Uterus (tissue), 3 donors: ENCODE measurements at regions not wholly inside any gene's neighbourhood (a gene's known extent, or its start where the extent isn't known, plus 50 kb on each side); places are given as distances from the start of the nearest gene placed in this dataset.

ENCODE experiments used
- DNase-seq, 2 donors: peaks; one replicate each; pipeline ENCODE4 v3.0.0-alpha.2; 2019 to 2020
- H3K27ac ChIP-seq, 2 donors: fragments of 200-600 bp; sonication (generic); 1 replicate in 1 of 2; 2 replicates in 1 of 2; pipeline ENCODE4 v1.5.1; 2016 to 2018
- H3K27me3 ChIP-seq, 2 donors: fragments of 200-600 bp; sonication (generic); one replicate each; pipeline ENCODE4 v1.5.1; 2018 to 2019; ENCODE audit warnings: control low read depth in 1 of 2
- H3K36me3 ChIP-seq, 2 donors: fragments of 200-600 bp; sonication (generic); one replicate each; pipeline ENCODE4 v1.5.1; 2019; ENCODE audit warnings: control low read depth in 1 of 2
- H3K4me1 ChIP-seq, 2 donors: fragments of 200-600 bp; sonication (generic); one replicate each; pipeline ENCODE4 v1.5.1; 2018 to 2019; ENCODE audit warnings: control low read depth in 1 of 2
- H3K4me3 ChIP-seq, 2 donors: fragments of 200-600 bp; sonication (generic); 1 replicate in 1 of 2; 2 replicates in 1 of 2; pipeline ENCODE4 v1.5.1; 2018 to 2019; ENCODE audit warnings: mild to moderate bottlenecking in 1 of 2
- H3K9me3 ChIP-seq, 2 donors: fragments of 200-600 bp; sonication (generic); one replicate each; pipeline ENCODE4 v1.5.1; 2019; ENCODE audit warnings: control low read depth in 1 of 2
- CTCF ChIP-seq, 4 experiments: fragments of 200-600 bp in 2 of 4; fragments of 450-650 bp in 2 of 4; sonication (generic) in 2 of 4; IDR thresholded peaks; one replicate each; pipeline ENCODE4 v1.5.1; 2016 to 2019; ENCODE audit warnings: antibody characterized with exemption in 4 of 4, mild to moderate bottlenecking in 2 of 4, moderate library complexity in 1 of 4
- POLR2A ChIP-seq, 2 donors: fragments of 450-650 bp; IDR thresholded peaks; one replicate each; pipeline ENCODE4 v1.6.1; 2016; ENCODE audit warnings: antibody characterized with exemption in 2 of 2, mild to moderate bottlenecking in 1 of 2, moderate library complexity in 1 of 2
- intact Hi-C: fragments of 100-400 bp; cut with DNase I; formaldehyde crosslinking; loops from one replicate; pipeline ENCODE4 v1.15.1; 2023; ENCODE audit warnings: low total_unique reads
- donor health status: DM: yes; HTN: yes; CAD: no.

- intact Hi-C loops, result no loop called here
- H3K4me1 ChIP-seq, result no peaks in the 10 kb centered on the region
- TF ChIP-seq CTCF (IDR thresholded peaks at IDR 0.05), result no peak
- TF ChIP-seq POLR2A (IDR thresholded peaks at IDR 0.05), result no peak
These were observed 85.1 kb upstream of the CHRM3 start for GRCh38 chr1:239301251-239301650.

GRCh38 chr1:239297910-239298309 is 88.5 kb upstream of the CHRM3 start:
- H3K27ac ChIP-seq, result no peak overlapping the region
- no peaks in the 10 kb centered on the region for H3K4me1 ChIP-seq
- no peak for TF ChIP-seq POLR2A (IDR thresholded peaks at IDR 0.05)
- TF ChIP-seq CTCF (IDR thresholded peaks at IDR 0.05), result no peak
- H3K9me3 ChIP-seq, result no peaks in the 10 kb centered on the region
- intact Hi-C loops, result no loop called here
- H3K27me3 ChIP-seq, result no peaks in the 10 kb centered on the region
- no peak overlapping the region for H3K4me3 ChIP-seq
- no peak for DNase-seq
- H3K36me3 ChIP-seq, result no peaks in the 10 kb centered on the region

More at GRCh38 chr1:239301251-239301650, 85.1 kb upstream of the CHRM3 start:
- H3K27me3 ChIP-seq, result no peaks in the 10 kb centered on the region
- H3K27ac ChIP-seq, result no peak overlapping the region
- H3K4me3 ChIP-seq, result no peak overlapping the region
- DNase-seq, result no peak
- H3K36me3 ChIP-seq, result no peaks in the 10 kb centered on the region
- H3K9me3 ChIP-seq, result no peaks in the 10 kb centered on the region

GRCh38 chr1:239293350-239294110 is 92.8 kb upstream of the CHRM3 start:
- Histone ChIP-seq H3K27me3 (no peaks in the 10 kb centered on the region), H3K9me3 (no peaks in the 10 kb centered on the region), H3K4me1 (no peaks in the 10 kb centered on the region), H3K36me3 (no peaks in the 10 kb centered on the region), H3K27ac (no peak overlapping the region), H3K4me3 (no peak overlapping the region)
- peak; percentile 16 to 32 for DNase-seq
- intact Hi-C loops, result no loop called here
- TF ChIP-seq POLR2A (IDR thresholded peaks at IDR 0.05) (no peak), CTCF (IDR thresholded peaks at IDR 0.05) (no peak)

- Histone ChIP-seq H3K4me3 (no peak overlapping the region), H3K36me3 (no peaks in the 10 kb centered on the region), H3K9me3 (no peaks in the 10 kb centered on the region), H3K27me3 (no peaks in the 10 kb centered on the region), H3K4me1 (no peaks in the 10 kb centered on the region), H3K27ac (no peak overlapping the region)
- intact Hi-C loops, result no loop called here
- no peak for DNase-seq
- TF ChIP-seq POLR2A (IDR thresholded peaks at IDR 0.05) (no peak), CTCF (IDR thresholded peaks at IDR 0.05) (no peak)
These were observed 97.4 kb upstream of the CHRM3 start for GRCh38 chr1:239288820-239289554.

GRCh38 chr1:239287296-239287695 is 99.1 kb upstream of the CHRM3 start:
- no peak for DNase-seq

More at GRCh38 chr1:239287296-239287695, 99.1 kb upstream of the CHRM3 start:
- intact Hi-C loops, result no loop called here
- Histone ChIP-seq H3K27me3 (no peaks in the 10 kb centered on the region), H3K9me3 (no peaks in the 10 kb centered on the region), H3K36me3 (no peaks in the 10 kb centered on the region), H3K4me3 (no peak overlapping the region), H3K27ac (no peak overlapping the region), H3K4me1 (no peaks in the 10 kb centered on the region)
- no peak for TF ChIP-seq CTCF (IDR thresholded peaks at IDR 0.05)
- TF ChIP-seq POLR2A (IDR thresholded peaks at IDR 0.05), result no peak
